ENCODE measurements at regions not wholly inside any gene's neighbourhood (a gene's known extent, or its start where the extent isn't known, plus 50 kb on each side); places are given as distances from the start of the nearest gene placed in this dataset.

- Histone ChIP-seq H3K9me3 (no peaks in the 10 kb centered on the region), H3K4me1 (ENCODE audit: insufficient read depth) (no peaks in the 10 kb centered on the region), H3K4me3 (no peak overlapping the region), H3K27me3 (no peaks in the 10 kb centered on the region), H3K27ac (no peak overlapping the region), H3K36me3 (no peaks in the 10 kb centered on the region)
- intact Hi-C loops (cut with DNase I): no loop called here
- 93 to 97% (median 93%) methylated on average over 1 of the region's 1 CpG for WGBS, 3 donors
- TF ChIP-seq CTCF (IDR thresholded peaks at IDR 0.05) (no peak), POLR2A (IDR thresholded peaks at IDR 0.05) (no peak), EP300 (IDR thresholded peaks at IDR 0.05) (no peak)
- no peak for DNase-seq
Measured at GRCh38 chr13:59545007-59545406, 618.7 kb downstream of the DIAPH3 start.

GRCh38 chr13:59546178-59546577 is 617.5 kb downstream of the DIAPH3 start:
- Histone ChIP-seq H3K4me1 (ENCODE audit: insufficient read depth) (no peaks in the 10 kb centered on the region), H3K27me3 (no peaks in the 10 kb centered on the region), H3K4me3 (no peak overlapping the region), H3K9me3 (no peaks in the 10 kb centered on the region), H3K27ac (no peak overlapping the region), H3K36me3 (no peaks in the 10 kb centered on the region)
- 55 to 85% (median 68%) methylated on average over 1 of the region's 1 CpG for WGBS, 3 donors
- no peak for DNase-seq
- no peak for TF ChIP-seq POLR2A (IDR thresholded peaks at IDR 0.05)
- no peak for TF ChIP-seq CTCF (IDR thresholded peaks at IDR 0.05)
- no peak for TF ChIP-seq EP300 (IDR thresholded peaks at IDR 0.05)
- intact Hi-C loops (cut with DNase I): no loop called here

- intact Hi-C loops (cut with DNase I): no loop called here
- 96 to 100% (median 100%) methylated on average over 1 of the region's 1 CpG for WGBS, 3 donors
- Histone ChIP-seq H3K27me3 (no peaks in the 10 kb centered on the region), H3K4me3 (no peak overlapping the region), H3K27ac (no peak overlapping the region), H3K9me3 (no peaks in the 10 kb centered on the region), H3K36me3 (no peaks in the 10 kb centered on the region), H3K4me1 (ENCODE audit: insufficient read depth) (no peaks in the 10 kb centered on the region)
- TF ChIP-seq CTCF (IDR thresholded peaks at IDR 0.05): no peak
- no peak for TF ChIP-seq EP300 (IDR thresholded peaks at IDR 0.05)
- no peak for TF ChIP-seq POLR2A (IDR thresholded peaks at IDR 0.05)
- no peak for DNase-seq
Measured at GRCh38 chr13:59547950-59548349, 615.8 kb downstream of the DIAPH3 start.

- DNase-seq: no peak
- H3K36me3 ChIP-seq: no peaks in the 10 kb centered on the region
- no peaks in the 10 kb centered on the region for H3K9me3 ChIP-seq
- no peak overlapping the region for H3K4me3 ChIP-seq
- no peaks in the 10 kb centered on the region for H3K27me3 ChIP-seq
- intact Hi-C loops (cut with DNase I): no loop called here
- TF ChIP-seq EP300 (IDR thresholded peaks at IDR 0.05) (no peak), CTCF (IDR thresholded peaks at IDR 0.05) (no peak), POLR2A (IDR thresholded peaks at IDR 0.05) (no peak)
- WGBS, 3 donors: 92 to 97% (median 96%) methylated on average over 4 of the region's 4 CpGs
- no peaks in the 10 kb centered on the region for H3K4me1 ChIP-seq (ENCODE audit: insufficient read depth)
- H3K27ac ChIP-seq: no peak overlapping the region
Measured at GRCh38 chr13:59562924-59563323, 600.8 kb downstream of the DIAPH3 start.

- Histone ChIP-seq H3K27me3 (no peaks in the 10 kb centered on the region), H3K4me1 (ENCODE audit: insufficient read depth) (no peaks in the 10 kb centered on the region), H3K27ac (no peak overlapping the region), H3K36me3 (no peaks in the 10 kb centered on the region), H3K9me3 (no peaks in the 10 kb centered on the region), H3K4me3 (no peak overlapping the region)
- 95 to 100% (median 97%) methylated on average over 1 of the region's 1 CpG for WGBS, 3 donors
- TF ChIP-seq POLR2A (IDR thresholded peaks at IDR 0.05) (no peak), CTCF (IDR thresholded peaks at IDR 0.05) (no peak)
- no peak for DNase-seq
- intact Hi-C loops (cut with DNase I): no loop called here
Measured at GRCh38 chr13:59566561-59566960, 597.2 kb downstream of the DIAPH3 start.
